ENCODE measurements at regions not wholly inside any gene's neighbourhood (a gene's known extent, or its start where the extent isn't known, plus 50 kb on each side); places are given as distances from the start of the nearest gene placed in this dataset.

DNA sequence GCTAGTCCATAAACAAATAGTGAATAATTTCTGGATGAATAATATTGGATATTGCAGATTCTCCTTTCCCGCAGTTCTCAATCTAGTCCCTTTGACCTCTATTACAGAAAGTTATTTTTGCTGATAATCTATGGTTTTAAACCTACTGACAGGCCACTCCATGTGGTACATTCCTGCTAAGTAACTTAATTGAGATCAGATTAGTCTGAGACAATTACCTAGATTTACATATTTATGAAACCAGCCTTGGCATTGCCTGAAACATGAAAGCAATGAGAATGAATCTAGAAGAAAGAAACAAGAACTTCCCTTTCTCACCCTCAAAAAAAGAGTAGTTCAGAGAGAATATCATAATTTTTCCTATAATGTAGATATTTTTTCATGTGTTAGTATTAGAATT is 964.2 kb downstream of the JRKL start:
- TF ChIP-seq POLR2A (IDR thresholded peaks at IDR 0.05; ENCODE audit: low read depth, low read length) = no peak
- FAIRE-seq (no peak), DNase-seq (ENCODE audit: insufficient read length, low spot score) (no peak)

DNA sequence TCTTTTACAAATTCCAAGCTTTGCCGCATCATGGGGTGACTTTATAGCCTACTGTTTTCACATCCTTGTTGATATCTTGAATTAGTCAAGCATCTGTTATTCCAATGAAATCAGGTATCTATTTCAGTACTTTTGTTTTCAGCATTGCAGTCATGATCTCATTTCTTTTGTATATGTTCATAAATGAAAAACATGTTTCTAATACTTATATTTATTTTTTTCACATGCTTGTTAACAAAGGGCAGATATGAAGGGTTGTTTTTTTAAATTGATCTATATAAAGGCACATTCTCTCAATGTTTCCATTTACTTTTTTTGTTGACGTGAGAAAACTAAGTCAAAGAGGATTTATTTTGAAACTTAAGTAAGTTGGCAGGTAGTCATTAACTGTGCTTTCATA is 964.8 kb downstream of the JRKL start:
- FAIRE-seq = no peak
- TF ChIP-seq POLR2A (IDR thresholded peaks at IDR 0.05; ENCODE audit: low read depth, low read length) = no peak
- DNase-seq (ENCODE audit: insufficient read length, low spot score) = no peak

DNA sequence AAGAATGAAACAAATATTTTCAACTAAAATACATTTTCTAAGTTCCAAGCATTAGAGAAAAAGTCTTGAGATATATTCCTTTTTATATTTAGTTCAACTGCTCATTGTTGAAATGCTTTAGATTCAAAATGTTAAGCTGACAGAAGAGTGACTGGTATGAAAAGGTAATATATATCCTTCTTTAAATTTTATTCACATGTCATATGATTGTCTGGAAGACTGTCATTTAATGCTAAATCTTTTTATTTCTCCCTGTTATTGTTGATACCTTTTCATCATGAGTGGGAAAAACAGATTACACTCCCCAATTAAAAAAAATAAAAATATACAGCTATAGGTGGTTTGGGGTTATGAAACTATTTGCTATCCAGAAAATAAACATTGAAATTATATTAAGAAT is 965.4 kb downstream of the JRKL start:
- no peak for TF ChIP-seq POLR2A (IDR thresholded peaks at IDR 0.05; ENCODE audit: low read depth, low read length)
- no peak for FAIRE-seq
- no peak for DNase-seq (ENCODE audit: insufficient read length, low spot score)

DNA sequence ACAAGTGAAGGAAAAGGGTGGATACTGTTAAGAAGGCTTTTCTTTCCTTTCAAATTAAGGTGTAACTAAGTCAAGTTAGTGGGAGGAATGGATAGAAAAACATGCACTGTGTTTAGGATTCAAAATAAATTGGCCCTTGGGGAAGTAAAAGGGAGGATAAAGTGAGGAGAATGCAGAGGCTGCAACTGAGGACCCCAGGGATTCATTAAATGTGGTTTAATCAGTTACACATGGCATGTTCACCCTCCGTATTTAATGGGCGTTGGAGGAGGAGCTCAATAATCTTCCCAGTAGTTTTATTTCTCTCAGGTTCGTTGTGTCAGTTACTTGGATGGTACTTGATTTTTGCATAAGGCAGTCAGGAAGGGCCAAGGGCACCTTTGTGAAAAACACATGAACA is 966.3 kb downstream of the JRKL start:
- DNase-seq (ENCODE audit: insufficient read length, low spot score) (no peak), FAIRE-seq (no peak)

GRCh38 chr11:97359016-97359415 is 969.2 kb downstream of the JRKL start:
- no peak for TF ChIP-seq POLR2A (IDR thresholded peaks at IDR 0.05; ENCODE audit: low read depth, low read length)
- FAIRE-seq (no peak), DNase-seq (ENCODE audit: insufficient read length, low spot score) (no peak)

More for the DNA sequence above, 966.3 kb downstream of the JRKL start:
- TF ChIP-seq POLR2A (IDR thresholded peaks at IDR 0.05; ENCODE audit: low read depth, low read length) = no peak

DNA sequence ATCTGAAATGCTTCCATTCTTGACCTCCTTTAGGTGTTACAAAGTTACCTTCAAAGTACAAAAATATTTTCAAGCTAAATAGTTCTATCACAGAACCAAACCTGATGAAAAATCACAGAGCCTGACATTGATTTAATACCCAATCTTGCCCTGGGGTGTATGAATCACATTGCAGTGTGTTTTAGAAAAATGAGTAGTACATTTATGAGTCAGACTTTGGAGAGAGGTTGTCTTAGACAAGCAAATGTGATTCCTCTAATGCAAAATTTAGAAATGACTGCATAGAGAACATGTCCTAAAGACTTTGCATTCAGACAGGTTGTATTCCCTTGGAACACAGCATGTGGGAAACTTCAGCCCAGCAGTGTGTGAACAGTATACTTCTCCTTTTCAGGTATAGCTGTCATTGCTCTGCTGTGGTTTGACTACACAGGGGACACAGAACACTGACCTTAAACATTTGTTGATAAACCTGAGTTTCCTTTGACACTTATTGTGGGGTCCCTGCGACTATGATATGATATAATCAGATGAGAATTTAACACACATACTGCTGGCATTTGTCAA is 972.1 kb downstream of the JRKL start:
- FAIRE-seq (no peak), DNase-seq (ENCODE audit: insufficient read length, low spot score) (no peak)
- no peak for TF ChIP-seq POLR2A (IDR thresholded peaks at IDR 0.05; ENCODE audit: low read depth, low read length)

GRCh38 chr11:97363331-97363730 is 973.5 kb downstream of the JRKL start:
- no peak for DNase-seq (ENCODE audit: insufficient read length, low spot score)
- no peak for FAIRE-seq
- TF ChIP-seq POLR2A (IDR thresholded peaks at IDR 0.05; ENCODE audit: low read depth, low read length) = no peak

- no peak for TF ChIP-seq POLR2A (IDR thresholded peaks at IDR 0.05; ENCODE audit: low read depth, low read length)
- FAIRE-seq (no peak), DNase-seq (ENCODE audit: insufficient read length, low spot score) (no peak)
Measured at GRCh38 chr11:97364047-97364446, 974.2 kb downstream of the JRKL start.

DNA sequence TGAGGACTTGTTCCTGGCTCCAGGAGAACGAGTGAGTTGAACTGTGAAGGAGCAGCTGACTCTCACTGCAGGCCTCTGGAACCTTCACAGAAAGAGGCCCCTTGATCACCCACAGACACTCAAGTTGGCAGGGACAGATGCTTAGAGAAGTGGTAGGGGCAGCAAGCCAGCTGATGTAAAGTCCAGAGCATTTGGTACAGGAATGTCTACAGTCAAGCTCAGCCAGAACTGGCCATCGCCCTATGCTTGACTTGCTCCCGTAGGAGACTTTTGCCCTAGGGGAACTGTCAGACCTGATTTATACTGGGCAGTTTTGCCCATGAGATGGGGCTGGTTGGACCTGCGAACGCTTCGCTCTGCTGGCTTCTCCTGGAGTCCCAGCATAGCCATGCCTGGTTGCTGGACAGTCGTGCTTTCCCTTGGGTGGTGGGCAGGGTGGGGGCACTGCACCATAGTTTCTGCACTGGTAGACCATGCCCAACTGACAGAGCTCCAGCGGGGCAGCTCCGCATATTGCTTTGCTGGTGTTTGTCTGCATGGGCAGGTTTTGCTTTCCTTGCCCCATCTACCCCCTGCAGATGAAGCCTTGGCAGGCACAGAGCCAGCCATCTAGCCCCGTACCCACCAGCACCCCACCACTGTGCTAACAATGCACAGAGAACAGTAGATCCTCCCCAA is 977.7 kb downstream of the JRKL start:
- no peak for TF ChIP-seq POLR2A (IDR thresholded peaks at IDR 0.05; ENCODE audit: low read depth, low read length)
- FAIRE-seq = no peak
- no peak for DNase-seq (ENCODE audit: insufficient read length, low spot score)

DNA sequence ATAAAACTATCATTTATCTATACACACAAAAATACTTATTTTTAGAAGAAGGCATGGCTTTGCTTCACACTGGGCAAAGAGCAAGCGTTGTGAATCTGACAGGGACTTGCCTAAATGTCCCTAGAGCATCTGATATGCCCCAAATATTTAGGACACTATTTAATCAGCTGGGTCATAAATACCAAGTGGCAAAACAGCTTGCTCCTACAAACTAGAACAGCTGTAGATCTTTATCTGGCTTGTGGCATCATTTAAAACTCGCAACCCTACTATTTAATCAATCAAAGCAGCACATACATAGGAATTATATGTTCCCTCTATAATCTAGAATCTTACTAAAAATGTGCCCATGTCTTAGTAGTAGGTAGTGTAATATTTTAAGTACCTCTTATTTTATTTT is 999.5 kb downstream of the JRKL start:
- DNase-seq (ENCODE audit: insufficient read length, low spot score) = no peak
- TF ChIP-seq POLR2A (IDR thresholded peaks at IDR 0.05; ENCODE audit: low read depth, low read length) = no peak
- FAIRE-seq = no peak

GRCh38 chr11:97398246-97398645 is 1008.4 kb downstream of the JRKL start:
- DNase-seq (ENCODE audit: insufficient read length, low spot score) = no peak
- TF ChIP-seq POLR2A (IDR thresholded peaks at IDR 0.05; ENCODE audit: low read depth, low read length) = no peak
- FAIRE-seq = no peak

DNA sequence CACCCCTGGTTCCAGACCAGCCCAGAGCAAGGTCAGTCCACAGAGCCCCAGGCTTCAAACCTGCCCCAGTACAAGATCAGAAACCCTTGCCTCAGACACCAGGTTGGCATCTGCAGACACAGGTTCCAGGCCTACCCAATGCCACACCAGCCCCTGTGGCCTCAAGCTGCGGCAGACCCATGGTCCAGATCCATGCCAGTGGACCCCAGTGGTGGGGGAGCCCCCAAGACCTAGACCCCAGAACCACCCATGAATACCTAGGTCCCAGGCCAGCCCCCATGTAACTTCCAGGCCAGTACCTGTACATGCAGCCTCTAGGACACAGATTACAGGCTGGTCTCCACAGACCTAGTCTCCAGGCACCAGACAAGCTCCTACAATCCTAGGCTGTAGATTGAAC is 1019.3 kb downstream of the JRKL start:
- DNase-seq (ENCODE audit: insufficient read length, low spot score) (no peak), FAIRE-seq (no peak)
- TF ChIP-seq POLR2A (IDR thresholded peaks at IDR 0.05; ENCODE audit: low read depth, low read length) = no peak

DNA sequence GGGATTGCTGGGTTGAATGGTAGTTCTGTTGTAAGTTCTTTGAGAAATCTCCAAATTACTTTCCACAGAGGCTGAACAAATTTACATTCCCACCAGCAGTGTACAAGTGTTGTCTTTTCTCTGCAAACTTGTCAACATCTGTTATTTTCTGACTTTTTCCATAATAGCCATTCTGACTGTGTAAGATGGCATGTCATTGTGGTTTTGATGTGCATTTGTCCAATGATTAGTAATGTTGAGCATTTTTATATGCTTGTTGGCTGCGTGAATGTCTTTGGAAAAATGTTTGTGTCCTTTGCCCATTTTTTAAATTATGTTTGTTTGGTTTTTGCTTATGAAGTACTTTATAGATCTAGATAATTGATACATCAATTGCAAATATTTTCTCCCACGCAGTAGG is 1025.0 kb downstream of the JRKL start:
- no peak for TF ChIP-seq POLR2A (IDR thresholded peaks at IDR 0.05; ENCODE audit: low read depth, low read length)
- DNase-seq (ENCODE audit: insufficient read length, low spot score) (no peak), FAIRE-seq (no peak)

DNA sequence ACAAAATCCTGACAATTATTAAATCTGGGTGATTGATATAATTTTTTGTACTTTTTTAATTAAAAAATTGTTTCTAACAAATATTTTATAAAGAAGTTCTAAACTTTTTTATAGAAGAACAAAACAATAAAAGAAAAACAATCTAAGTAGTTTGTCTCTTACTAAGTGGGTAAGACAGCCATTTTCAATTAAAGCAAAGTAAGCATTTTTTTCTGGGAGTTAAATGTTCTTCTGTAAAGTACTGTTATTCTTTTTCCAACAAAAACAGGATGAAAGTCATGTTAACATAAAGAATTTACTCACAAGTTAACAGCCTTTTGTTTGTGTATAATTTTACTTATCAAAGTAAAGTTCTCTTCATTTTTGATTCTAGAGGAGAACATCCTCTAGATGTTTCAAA is 1029.9 kb downstream of the JRKL start:
- TF ChIP-seq POLR2A (IDR thresholded peaks at IDR 0.05; ENCODE audit: low read depth, low read length) = no peak
- DNase-seq (ENCODE audit: insufficient read length, low spot score) (no peak), FAIRE-seq (no peak)

- no peak for DNase-seq (ENCODE audit: insufficient read length, low spot score)
- TF ChIP-seq POLR2A (IDR thresholded peaks at IDR 0.05; ENCODE audit: low read depth, low read length) = no peak
- FAIRE-seq = no peak
Measured at GRCh38 chr11:97428247-97428790, 1038.5 kb downstream of the JRKL start.
